Liver (tissue), 8 donors: ENCODE measurements at regions not wholly inside any gene's neighbourhood (a gene's known extent, or its start where the extent isn't known, plus 50 kb on each side); places are given as distances from the start of the nearest gene placed in this dataset.

Source experiments
- DNase-seq: peaks from one replicate; pipeline ENCODE4 v3.0.0-alpha.2; 2017; ENCODE audit warnings: low spot score
- H3K27ac ChIP-seq, 2 donors: one replicate each; pipeline ENCODE4 v1.7.0; 2013; ENCODE audit warnings: inconsistent platforms in 2 of 2, low read length in 2 of 2, control low read depth in 1 of 2, low read depth in 1 of 2, mild to moderate bottlenecking in 1 of 2
- H3K27me3 ChIP-seq, 4 donors: one replicate each; pipeline versions ENCODE4 v1.6.1 to v1.7.0; 2013; ENCODE audit warnings: low read length in 3 of 4, inconsistent platforms in 1 of 4, mild to moderate bottlenecking in 1 of 4, moderate library complexity in 1 of 4; ENCODE audit not compliant: control insufficient read depth in 4 of 4, insufficient read depth in 4 of 4
- H3K36me3 ChIP-seq, 4 donors: one replicate each; pipeline versions ENCODE4 v1.6.1 to v1.7.0; 2013; ENCODE audit warnings: low read length in 3 of 4, mild to moderate bottlenecking in 3 of 4, low read depth in 1 of 4, moderate library complexity in 1 of 4; ENCODE audit not compliant: control insufficient read depth in 4 of 4, insufficient read depth in 3 of 4
- H3K4me1 ChIP-seq, 4 donors: one replicate each; pipeline versions ENCODE4 v1.6.1 to v1.7.0; 2013; ENCODE audit warnings: low read length in 3 of 4, mild to moderate bottlenecking in 3 of 4, moderate library complexity in 1 of 4; ENCODE audit not compliant: control insufficient read depth in 4 of 4, insufficient read depth in 4 of 4
- H3K4me3 ChIP-seq, 3 donors: one replicate each; pipeline versions ENCODE4 v1.6.1 to v1.7.0; 2013; ENCODE audit warnings: low read length in 3 of 3, control low read depth in 1 of 3, low read depth in 1 of 3, mild to moderate bottlenecking in 1 of 3
- H3K9ac ChIP-seq, 2 donors: one replicate each; pipeline ENCODE4 v1.7.0; 2013; ENCODE audit warnings: low read length in 2 of 2, mild to moderate bottlenecking in 2 of 2, moderate library complexity in 2 of 2, control low read depth in 1 of 2, low read depth in 1 of 2
- H3K9me3 ChIP-seq, 4 donors: one replicate each; pipeline versions ENCODE4 v1.6.1 to v1.7.0; 2013; ENCODE audit warnings: low read length in 3 of 4; ENCODE audit not compliant: control insufficient read depth in 4 of 4
- ATF3 ChIP-seq: IDR thresholded peaks from 2 replicates; pipeline ENCODE4 v1.6.1; 2016; ENCODE audit warnings: antibody characterized with exemption
- CTCF ChIP-seq: fragments of 150-350 bp; IDR thresholded peaks from 2 replicates; pipeline ENCODE4 v1.5.1; 2017; ENCODE audit warnings: improper control_type of control experiment, low read depth, low read length; ENCODE audit not compliant: missing input control
- EGR1 ChIP-seq, 2 donors: IDR thresholded peaks; 2 replicates each; pipeline ENCODE4 v1.6.1; 2016 to 2018; ENCODE audit warnings: antibody characterized with exemption in 2 of 2, low read depth in 2 of 2
- FOXA1 ChIP-seq: IDR thresholded peaks from 2 replicates; pipeline ENCODE4 v1.6.1; 2016; ENCODE audit warnings: antibody characterized with exemption
- FOXA2 ChIP-seq: IDR thresholded peaks from 2 replicates; pipeline ENCODE4 v1.6.1; 2016; ENCODE audit warnings: antibody characterized with exemption
- GABPA ChIP-seq, 2 donors: IDR thresholded peaks in 1 of 2; conservative IDR thresholded peaks in 1 of 2; 2 replicates each; pipeline ENCODE4 v1.6.1; 2016; ENCODE audit warnings: antibody characterized with exemption in 2 of 2, mild to moderate bottlenecking in 1 of 2, moderate library complexity in 1 of 2
- HNF4A ChIP-seq, 2 donors: conservative IDR thresholded peaks; 2 replicates each; pipeline ENCODE4 v1.6.1; 2016; ENCODE audit warnings: antibody characterized with exemption in 2 of 2, mild to moderate bottlenecking in 2 of 2
- HNF4G ChIP-seq: IDR thresholded peaks from 2 replicates; pipeline ENCODE4 v1.6.1; 2016; ENCODE audit warnings: antibody characterized with exemption
- JUND ChIP-seq, 2 donors: IDR thresholded peaks; 2 replicates each; pipeline ENCODE4 v1.6.1; 2016; ENCODE audit warnings: antibody characterized with exemption in 2 of 2
- MAX ChIP-seq: IDR thresholded peaks from 2 replicates; pipeline ENCODE4 v1.6.1; 2016; ENCODE audit warnings: antibody characterized with exemption
- NR2F2 ChIP-seq: IDR thresholded peaks from 2 replicates; pipeline ENCODE4 v1.6.1; 2016; ENCODE audit warnings: antibody characterized with exemption
- RAD21 ChIP-seq, 2 donors: IDR thresholded peaks; 2 replicates each; pipeline ENCODE4 v1.6.1; 2016; ENCODE audit warnings: antibody characterized with exemption in 2 of 2, mild to moderate bottlenecking in 2 of 2
- REST ChIP-seq: IDR thresholded peaks from 2 replicates; pipeline ENCODE4 v1.6.1; 2016; ENCODE audit warnings: antibody characterized with exemption, mild to moderate bottlenecking
- RXRA ChIP-seq, 2 donors: IDR thresholded peaks; 2 replicates each; pipeline ENCODE4 v1.6.1; 2017 to 2018; ENCODE audit warnings: antibody characterized with exemption in 2 of 2, mild to moderate bottlenecking in 1 of 2
- SP1 ChIP-seq: IDR thresholded peaks from 2 replicates; pipeline ENCODE4 v1.6.1; 2018; ENCODE audit warnings: antibody characterized with exemption, mild to moderate bottlenecking
- TAF1 ChIP-seq: conservative IDR thresholded peaks from 2 replicates; pipeline ENCODE4 v1.6.1; 2016; ENCODE audit warnings: antibody characterized with exemption, mild to moderate bottlenecking
- YY1 ChIP-seq: IDR thresholded peaks from 2 replicates; pipeline ENCODE4 v1.6.1; 2016; ENCODE audit warnings: antibody characterized with exemption, mild to moderate bottlenecking
- ZBTB33 ChIP-seq: IDR thresholded peaks from 2 replicates; pipeline ENCODE4 v1.6.1; 2016; ENCODE audit warnings: antibody characterized with exemption
- WGBS: extraction: QIAGEN DNeasy Blood & Tissue Kit; methylation state at CpG from one replicate; pipeline ENCODE4 v1.1.7; 2013; 5-methylcytosine and 5-hydroxymethylcytosine counted together
- donor health status: healthy.
- donor health status: healthy.
- donor health status: healthy.
- donor health status: healthy.
- donor health status: healthy.

- TF ChIP-seq FOXA2, result no peak
- no peak for TF ChIP-seq SP1
- TF ChIP-seq YY1, result no peak
- no peak for TF ChIP-seq TAF1
- TF ChIP-seq HNF4A (conservative IDR thresholded peaks at IDR 0.05), result no peak
- no peak for TF ChIP-seq FOXA1
- Histone ChIP-seq H3K4me3 (no peak overlapping the region), H3K27ac (no peak overlapping the region), H3K27me3 (no peaks in the 10 kb centered on the region), H3K9me3 (no peaks in the 10 kb centered on the region), H3K36me3 (no peaks in the 10 kb centered on the region), H3K4me1 (no peaks in the 10 kb centered on the region), H3K9ac (no peak overlapping the region)
- no peak for DNase-seq
- WGBS, result 81% methylated on average over 11 of the region's 11 CpGs
Measured at GRCh38 chr6:140636271-140636907, 1261.9 kb upstream of the CITED2 start.

- H3K4me3 ChIP-seq, result peak overlapping the region in 1 of 3 donors; percentile 14
- WGBS, result 95% methylated on average over 1 of the region's 1 CpG
- H3K27ac ChIP-seq, result no peak overlapping the region
- no peaks in the 10 kb centered on the region for H3K36me3 ChIP-seq
- H3K9ac ChIP-seq, result no peak overlapping the region
- H3K27me3 ChIP-seq, result no peaks in the 10 kb centered on the region
- TF ChIP-seq FOXA2 (no peak), TAF1 (no peak), YY1 (no peak), HNF4G (no peak), RAD21 (IDR thresholded peaks at IDR 0.05) (no peak), RXRA (IDR thresholded peaks at IDR 0.05) (no peak), JUND (IDR thresholded peaks at IDR 0.05) (no peak), GABPA (IDR thresholded peaks at IDR 0.05 in 1 of 2, conservative IDR thresholded peaks at IDR 0.05 in 1 of 2) (no peak)
- DNase-seq, result no peak
- H3K9me3 ChIP-seq, result peaks cover 0 to 13% (median 3%) of the 10 kb centered on the region in 4 donors
- no peaks in the 10 kb centered on the region for H3K4me1 ChIP-seq
Measured at GRCh38 chr6:140627002-140627401, 1252.6 kb upstream of the CITED2 start.

GRCh38 chr6:140623498-140623897 is 1249.0 kb upstream of the CITED2 start:
- DNase-seq, result no peak
- WGBS, result 71% methylated on average over 3 of the region's 3 CpGs
- H3K27me3 ChIP-seq, result no peaks in the 10 kb centered on the region
- no peak overlapping the region for H3K4me3 ChIP-seq
- H3K27ac ChIP-seq, result no peak overlapping the region
- H3K9ac ChIP-seq, result no peak overlapping the region
- no peaks in the 10 kb centered on the region for H3K4me1 ChIP-seq
- H3K36me3 ChIP-seq, result no peaks in the 10 kb centered on the region
- TF ChIP-seq CTCF, result no peak
- no peak for TF ChIP-seq EGR1 (IDR thresholded peaks at IDR 0.05; ENCODE audit: low read depth in 2 of 2)
- no peak for TF ChIP-seq SP1
- no peak for TF ChIP-seq RXRA (IDR thresholded peaks at IDR 0.05)
- no peak for TF ChIP-seq GABPA (IDR thresholded peaks at IDR 0.05 in 1 of 2, conservative IDR thresholded peaks at IDR 0.05 in 1 of 2)
- no peak for TF ChIP-seq JUND (IDR thresholded peaks at IDR 0.05)
- no peak for TF ChIP-seq FOXA2
- TF ChIP-seq FOXA1, result no peak
- TF ChIP-seq YY1, result no peak
- TF ChIP-seq MAX, result no peak
- no peak for TF ChIP-seq HNF4A (conservative IDR thresholded peaks at IDR 0.05)
- TF ChIP-seq ZBTB33, result no peak
- TF ChIP-seq REST, result no peak
- TF ChIP-seq TAF1, result no peak
- TF ChIP-seq ATF3, result no peak
- no peak for TF ChIP-seq RAD21 (IDR thresholded peaks at IDR 0.05)
- TF ChIP-seq NR2F2, result no peak
- no peak for TF ChIP-seq HNF4G
- peaks cover 0 to 13% (median 3%) of the 10 kb centered on the region in 4 donors for H3K9me3 ChIP-seq
